T-cell (primary cell): ENCODE measurements at regions not wholly inside any gene's neighbourhood (a gene's known extent, or its start where the extent isn't known, plus 50 kb on each side); places are given as distances from the start of the nearest gene placed in this dataset.
"Not testable (repeated sequence)": the region's sequence is repeated elsewhere in the genome, so short reads cannot be mapped to it uniquely, and the experiment has no call there.

Experiments used
- ATAC-seq, 4 experiments: fragments of 200-7000 bp in 3 of 4; fragments of 150-1000 bp in 1 of 4; cut with Tn5 transposase; replicated peaks in 1 of 4; 1 replicate in 3 of 4; 2 replicates in 1 of 4; pipeline ENCODE4 v1.10.0; 2021; ENCODE audit warnings: moderate library complexity in 3 of 4, mild to moderate bottlenecking in 2 of 4, moderate number of reproducible peaks in 1 of 4
- CTCF ChIA-PET, 2 donors: fragments of 300-600 bp; sonication (Branson Sonifier 250); formaldehyde crosslinking; loops; one replicate each; lab custom pipeline; 2022; ENCODE audit warnings: antibody characterized with exemption in 2 of 2; lab: Charles Lee
- POLR2A ChIA-PET, 2 donors: fragments of 300-600 bp; sonication (Branson Sonifier 250); formaldehyde crosslinking; loops; one replicate each; lab custom pipeline; 2022; ENCODE audit warnings: antibody characterized with exemption in 2 of 2; lab: Charles Lee
- DNase-seq, 35 experiments: peaks; one replicate each; pipeline versions ENCODE4 v3.0.0 to v3.0.0-alpha.2; 2013 to 2023
- H3K27ac ChIP-seq: one replicate; pipeline ENCODE4 v1.5.1; 2013; ENCODE audit warnings: low read length
- H3K27me3 ChIP-seq, 2 experiments: replicated peaks in 1 of 2; 1 replicate in 1 of 2; 2 replicates in 1 of 2; pipeline versions ENCODE4 v1.6.1 to v1.7.0; 2013; ENCODE audit warnings: low read length in 1 of 2, mixed read lengths in 1 of 2; ENCODE audit not compliant: control insufficient read depth in 2 of 2, insufficient read depth in 2 of 2; ENCODE audit errors: extremely low read depth in 1 of 2
- H3K36me3 ChIP-seq, 2 donors: 1 replicate in 1 of 2; 2 replicates in 1 of 2; pipeline versions ENCODE4 v1.6.1 to v1.7.0; 2013; ENCODE audit warnings: low read length in 1 of 2; ENCODE audit not compliant: control insufficient read depth in 2 of 2, insufficient read depth in 1 of 2; ENCODE audit errors: extremely low read depth in 1 of 2
- H3K4me1 ChIP-seq, 2 experiments: 1 replicate in 1 of 2; 2 replicates in 1 of 2; pipeline versions ENCODE4 v1.6.1 to v1.7.0; 2013; ENCODE audit warnings: low read length in 2 of 2, mixed read lengths in 1 of 2; ENCODE audit not compliant: insufficient read depth in 2 of 2, control insufficient read depth in 1 of 2; ENCODE audit errors: extremely low read depth in 1 of 2
- H3K4me3 ChIP-seq, 2 donors: 1 replicate in 1 of 2; 2 replicates in 1 of 2; pipeline versions ENCODE4 v1.5.1 to v1.7.0; 2013; ENCODE audit warnings: mild to moderate bottlenecking in 2 of 2, low read length in 1 of 2, moderate library complexity in 1 of 2; ENCODE audit not compliant: control insufficient read depth in 1 of 2; ENCODE audit errors: extremely low read depth in 1 of 2
- H3K9me3 ChIP-seq: 2 replicates; pipeline ENCODE4 v1.7.0; 2013
- H3K27ac Mint-ChIP-seq, 2 donors: one replicate each; pipeline ENCODE4 v1.8.0; 2020 to 2021; ENCODE audit warnings: mild to moderate bottlenecking in 2 of 2, mixed read lengths in 2 of 2
- H3K27me3 Mint-ChIP-seq, 2 donors: one replicate each; pipeline ENCODE4 v1.8.0; 2021 to 2022; ENCODE audit warnings: mixed read lengths in 2 of 2
- H3K36me3 Mint-ChIP-seq: one replicate; pipeline ENCODE4 v1.8.0; 2021; ENCODE audit warnings: mixed read lengths
- H3K4me1 Mint-ChIP-seq, 3 donors: one replicate each; pipeline ENCODE4 v1.8.0; 2020 to 2022; ENCODE audit warnings: mixed read lengths in 3 of 3, mild to moderate bottlenecking in 1 of 3
- H3K4me3 Mint-ChIP-seq, 3 donors: one replicate each; pipeline ENCODE4 v1.8.0; 2020 to 2022; ENCODE audit warnings: mild to moderate bottlenecking in 3 of 3, mixed read lengths in 3 of 3, moderate library complexity in 3 of 3
- H3K9me3 Mint-ChIP-seq, 3 donors: one replicate each; pipeline ENCODE4 v1.8.0; 2020 to 2022; ENCODE audit warnings: mixed read lengths in 3 of 3
- WGBS: methylation state at CpG from one replicate; pipeline ENCODE4 v1.1.5; 2013; ENCODE audit warnings: missing lambda C conversion rate; ENCODE audit not compliant: insufficient coverage; 5-methylcytosine and 5-hydroxymethylcytosine counted together

DNA sequence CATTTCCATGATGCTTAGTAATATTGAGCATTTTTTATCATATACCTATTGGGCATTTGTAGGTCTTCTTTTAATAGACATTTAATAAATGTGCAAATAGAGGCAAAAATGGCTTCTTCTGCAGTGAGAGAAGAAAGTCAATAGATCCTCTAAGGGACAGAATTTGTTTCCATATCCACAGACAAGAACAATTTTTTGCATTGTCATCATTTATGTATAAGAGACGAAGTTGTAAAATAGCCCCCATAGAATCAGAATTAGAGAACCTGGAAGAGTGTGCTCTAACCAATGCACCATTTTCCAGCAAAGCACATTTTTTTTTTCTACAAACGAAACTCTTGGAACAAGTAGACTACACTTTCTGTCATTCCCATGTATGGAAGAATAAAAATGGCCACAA lies 365.1 kb upstream of the PDE3A start:
- Histone ChIP-seq H3K36me3 (no peaks in the 10 kb centered on the region), H3K4me1 (no peaks in the 10 kb centered on the region), H3K27me3 (no peaks in the 10 kb centered on the region), H3K4me3 (no peak overlapping the region), H3K27ac (no peak overlapping the region), H3K9me3 (no peaks in the 10 kb centered on the region)
- Mint-ChIP-seq H3K27me3 (peaks cover 0 to 3% of the 10 kb centered on the region in 2 donors), H3K27ac (no peak overlapping the region), H3K36me3 (no peaks in the 10 kb centered on the region), H3K9me3 (peaks cover 0 to 5% (median 0%) of the 10 kb centered on the region in 3 donors), H3K4me3 (no peak overlapping the region), H3K4me1 (no peaks in the 10 kb centered on the region)
- ChIA-PET CTCF (no interaction called here), POLR2A (no interaction called here)
- ATAC-seq (no peak), DNase-seq (no peak)
- WGBS: no CpG with 5 or more reads among the region's 2 CpGs

GRCh38 chr12:20004952-20005351 lies 363.4 kb upstream of the PDE3A start:
- H3K27ac Mint-ChIP-seq: no peak overlapping the region
- no peaks in the 10 kb centered on the region for H3K4me1 ChIP-seq
- DNase-seq (no peak), ATAC-seq (no peak)
- no peaks in the 10 kb centered on the region for H3K36me3 ChIP-seq
- no CpG with 5 or more reads among the region's 2 CpGs for WGBS
- H3K4me3 Mint-ChIP-seq: no peak overlapping the region
- H3K27me3 ChIP-seq: no peaks in the 10 kb centered on the region
- H3K27me3 Mint-ChIP-seq: no peaks in the 10 kb centered on the region
- CTCF ChIA-PET: no interaction called here
- H3K4me1 Mint-ChIP-seq: no peaks in the 10 kb centered on the region
- no peak overlapping the region for H3K4me3 ChIP-seq
- H3K9me3 ChIP-seq: no peaks in the 10 kb centered on the region
- H3K9me3 Mint-ChIP-seq: peaks cover 0 to 17% (median 3%) of the 10 kb centered on the region in 3 donors
- H3K27ac ChIP-seq: no peak overlapping the region
- H3K36me3 Mint-ChIP-seq: no peaks in the 10 kb centered on the region
- POLR2A ChIA-PET: no interaction called here

DNA sequence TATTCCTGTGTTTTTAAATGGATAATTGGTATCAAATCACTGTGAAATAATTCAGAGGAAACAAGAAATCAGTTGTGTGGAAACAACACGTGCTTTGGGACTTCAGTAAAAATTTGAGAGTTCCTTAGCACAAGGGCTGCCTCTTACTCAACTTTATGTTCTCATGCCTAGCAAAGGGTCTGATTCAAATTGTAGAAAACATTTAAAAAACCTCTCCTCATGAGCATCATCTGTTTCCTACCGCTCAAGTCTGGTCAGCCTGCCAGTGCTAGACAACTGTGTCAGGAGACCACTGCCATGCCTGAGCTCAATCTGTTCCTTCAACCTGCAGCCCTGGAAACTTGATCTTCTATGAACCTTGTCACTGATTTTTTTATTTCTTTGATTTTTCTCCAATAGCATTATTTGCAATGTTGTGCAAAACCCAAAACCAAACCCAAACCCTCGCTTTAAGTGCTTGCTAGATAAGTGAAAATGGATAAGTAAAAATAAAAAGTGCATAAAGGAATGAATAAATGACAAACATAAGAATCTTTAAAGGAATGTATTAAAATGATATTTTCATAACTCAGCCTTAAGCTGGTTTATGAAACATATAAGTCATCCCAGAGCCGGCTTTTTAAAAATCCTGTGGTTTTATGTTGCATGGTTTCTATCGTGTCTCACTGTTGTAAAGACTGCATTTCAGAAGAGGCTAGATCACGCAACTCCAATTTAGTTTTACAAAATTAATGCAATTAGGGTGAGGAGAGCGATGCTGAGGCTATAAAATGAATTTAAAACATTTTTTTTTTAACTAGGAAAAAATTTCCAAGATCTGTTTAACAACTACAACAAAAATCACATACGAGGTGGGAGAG lies 361.2 kb upstream of the PDE3A start:
- no peaks in the 10 kb centered on the region for H3K4me1 Mint-ChIP-seq
- CTCF ChIA-PET: no interaction called here
- WGBS: 64% methylated on average over 2 of the region's 8 CpGs

DNA sequence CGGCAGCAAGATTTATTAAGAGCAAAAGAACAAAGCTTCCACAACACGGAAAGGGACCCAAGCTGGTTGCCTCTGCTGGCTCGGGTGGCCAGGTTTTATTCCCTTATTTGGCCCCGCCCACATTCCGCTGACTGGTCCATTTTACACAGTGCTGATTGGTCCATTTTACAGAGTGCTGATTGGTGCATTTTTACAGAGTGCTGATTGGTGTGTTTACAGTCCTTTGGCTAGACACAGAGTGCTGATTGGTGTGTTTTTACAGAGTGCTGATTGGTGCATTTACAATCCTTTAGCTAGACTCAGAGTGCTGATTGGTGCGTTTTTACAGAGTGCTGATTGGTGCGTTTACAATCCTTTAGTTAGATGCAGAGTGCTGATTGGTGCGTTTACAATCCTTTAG lies 358.4 kb upstream of the PDE3A start:
- POLR2A ChIA-PET, H3K4me3 ChIP-seq, H3K27ac ChIP-seq, H3K27ac Mint-ChIP-seq, H3K36me3 ChIP-seq, CTCF ChIA-PET, H3K36me3 Mint-ChIP-seq, DNase-seq, H3K9me3 ChIP-seq, H3K4me1 Mint-ChIP-seq, H3K4me1 ChIP-seq, H3K27me3 Mint-ChIP-seq, ATAC-seq, H3K27me3 ChIP-seq, H3K4me3 Mint-ChIP-seq: not testable (repeated sequence)
- H3K9me3 Mint-ChIP-seq: peaks cover 0 to 18% (median 7%) of the 10 kb centered on the region in 3 donors
- WGBS: 82% methylated on average over 6 of the region's 8 CpGs

More for the DNA sequence above, 361.2 kb upstream of the PDE3A start:
- Mint-ChIP-seq H3K9me3 (peaks cover 0 to 23% (median 7%) of the 10 kb centered on the region in 3 donors), H3K27me3 (no peaks in the 10 kb centered on the region), H3K36me3 (no peaks in the 10 kb centered on the region), H3K27ac (no peak overlapping the region), H3K4me3 (no peak overlapping the region)
- DNase-seq: no peak
- H3K4me3 ChIP-seq: no peak overlapping the region
- no peaks in the 10 kb centered on the region for H3K4me1 ChIP-seq
- H3K36me3 ChIP-seq: no peaks in the 10 kb centered on the region
- H3K27ac ChIP-seq: no peak overlapping the region
- H3K27me3 ChIP-seq: no peaks in the 10 kb centered on the region
- ATAC-seq: no peak
- no peaks in the 10 kb centered on the region for H3K9me3 ChIP-seq
- POLR2A ChIA-PET: no interaction called here

DNA sequence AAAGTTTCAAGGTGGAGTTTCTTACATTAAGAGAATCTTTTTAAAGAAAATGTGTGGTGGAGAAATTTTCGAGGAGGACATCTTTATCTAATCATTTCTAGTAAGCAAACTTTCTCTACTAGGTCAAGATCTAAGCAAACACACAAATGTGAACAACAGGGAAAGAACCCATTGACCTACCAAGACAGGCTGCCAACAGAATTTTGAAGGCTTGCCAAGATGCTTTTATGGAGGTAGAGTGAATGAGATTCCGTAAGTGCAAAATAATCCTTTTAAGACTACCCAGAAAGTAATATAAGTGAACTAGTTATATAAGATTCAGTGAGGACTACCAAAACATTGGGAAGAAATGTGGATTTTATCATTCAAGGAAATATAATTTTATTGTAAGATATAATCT lies 357.1 kb upstream of the PDE3A start:
- H3K4me1 Mint-ChIP-seq: no peaks in the 10 kb centered on the region
- H3K9me3 Mint-ChIP-seq: peaks cover 0 to 18% (median 7%) of the 10 kb centered on the region in 3 donors
- Histone ChIP-seq H3K4me1 (no peaks in the 10 kb centered on the region), H3K36me3 (no peaks in the 10 kb centered on the region), H3K4me3 (no peak overlapping the region), H3K9me3 (no peaks in the 10 kb centered on the region), H3K27ac (no peak overlapping the region), H3K27me3 (no peaks in the 10 kb centered on the region)
- no peak overlapping the region for H3K4me3 Mint-ChIP-seq
- H3K27ac Mint-ChIP-seq: no peak overlapping the region
- H3K36me3 Mint-ChIP-seq: no peaks in the 10 kb centered on the region
- CTCF ChIA-PET: no interaction called here
- ATAC-seq (no peak), DNase-seq (no peak)
- WGBS: no CpG with 5 or more reads among the region's 2 CpGs
- POLR2A ChIA-PET: no interaction called here
- no peaks in the 10 kb centered on the region for H3K27me3 Mint-ChIP-seq

- H3K4me3 ChIP-seq: no peak overlapping the region
- Mint-ChIP-seq H3K9me3 (no peaks in the 10 kb centered on the region), H3K36me3 (no peaks in the 10 kb centered on the region), H3K27ac (no peak overlapping the region), H3K27me3 (no peaks in the 10 kb centered on the region), H3K4me1 (no peaks in the 10 kb centered on the region), H3K4me3 (no peak overlapping the region)
- H3K36me3 ChIP-seq: no peaks in the 10 kb centered on the region
- no peaks in the 10 kb centered on the region for H3K9me3 ChIP-seq
- ChIA-PET CTCF (no interaction called here), POLR2A (no interaction called here)
- H3K27ac ChIP-seq: no peak overlapping the region
- ATAC-seq (no peak), DNase-seq (no peak)
- H3K4me1 ChIP-seq: no peaks in the 10 kb centered on the region
- no peaks in the 10 kb centered on the region for H3K27me3 ChIP-seq
Observed at GRCh38 chr12:20017802-20018201, 350.5 kb upstream of the PDE3A start.
